Neural progenitor cell (in vitro differentiated cells): ENCODE measurements at regions not wholly inside any gene's neighbourhood (a gene's known extent, or its start where the extent isn't known, plus 50 kb on each side); places are given as distances from the start of the nearest gene placed in this dataset.

Experiments
- DNase-seq: peaks from one replicate; pipeline ENCODE4 v3.0.0-alpha.2; 2016; ENCODE audit warnings: low spot score
- H2AFZ ChIP-seq: fragments of 200-600 bp; sonication (generic); replicated peaks from 2 replicates; pipeline ENCODE4 v1.6.1; 2016; ENCODE audit warnings: antibody characterized with exemption
- H3F3A ChIP-seq: fragments of 200-600 bp; sonication (generic); 2 replicates; pipeline ENCODE4 v1.6.1; 2016; ENCODE audit warnings: antibody characterized with exemption, low read depth
- H3K27ac ChIP-seq: fragments of 200-600 bp; sonication (generic); 2 replicates; pipeline ENCODE4 v1.5.1; 2016; ENCODE audit warnings: mild to moderate bottlenecking
- H3K27me3 ChIP-seq: fragments of 200-600 bp; sonication (generic); 2 replicates; pipeline ENCODE4 v1.6.1; 2016; ENCODE audit warnings: mild to moderate bottlenecking, moderate library complexity
- H3K36me3 ChIP-seq: fragments of 200-600 bp; sonication (generic); 2 replicates; pipeline ENCODE4 v1.5.1; 2016
- H3K4me1 ChIP-seq: fragments of 200-600 bp; sonication (generic); 2 replicates; pipeline ENCODE4 v1.6.1; 2016; ENCODE audit warnings: mixed run types
- H3K4me2 ChIP-seq: fragments of 200-600 bp; sonication (generic); 2 replicates; pipeline ENCODE4 v1.6.1; 2016
- H3K4me3 ChIP-seq: fragments of 200-600 bp; sonication (generic); 2 replicates; pipeline ENCODE4 v1.5.1; 2016
- H3K79me2 ChIP-seq: fragments of 200-600 bp; sonication (generic); 2 replicates; pipeline ENCODE4 v1.6.1; 2016; ENCODE audit warnings: low read depth
- H3K9ac ChIP-seq: fragments of 200-600 bp; sonication (generic); 2 replicates; pipeline ENCODE4 v1.6.1; 2016
- H3K9me3 ChIP-seq: fragments of 200-600 bp; sonication (generic); 2 replicates; pipeline ENCODE4 v1.5.1; 2016; ENCODE audit warnings: low read depth
- H4K20me1 ChIP-seq: fragments of 200-600 bp; sonication (generic); 2 replicates; pipeline ENCODE4 v1.6.1; 2016; ENCODE audit warnings: low read depth
- H3K27ac Mint-ChIP-seq: 3 replicates; pipeline ENCODE4 v1.8.0; 2021; ENCODE audit warnings: mixed read lengths
- H3K27me3 Mint-ChIP-seq: 2 replicates; pipeline ENCODE4 v1.8.0; 2022; ENCODE audit warnings: low read depth, mild to moderate bottlenecking, inconsistent platforms, moderate library complexity, mixed read lengths; ENCODE audit not compliant: insufficient read depth
- H3K36me3 Mint-ChIP-seq: 3 replicates; pipeline ENCODE4 v1.8.0; 2021; ENCODE audit warnings: mixed read lengths
- H3K4me1 Mint-ChIP-seq: 3 replicates; pipeline ENCODE4 v1.8.0; 2021; ENCODE audit warnings: mixed read lengths
- H3K4me3 Mint-ChIP-seq: 3 replicates; pipeline ENCODE4 v1.8.0; 2021; ENCODE audit warnings: mild to moderate bottlenecking, moderate library complexity, mixed read lengths
- H3K9me3 Mint-ChIP-seq: 3 replicates; pipeline ENCODE4 v1.8.0; 2020; ENCODE audit warnings: mixed read lengths
- CTCF ChIP-seq: fragments of 200-600 bp; sonication (generic); IDR thresholded peaks from 2 replicates; pipeline ENCODE4 v1.5.1; 2017; ENCODE audit warnings: antibody characterized with exemption, mild to moderate bottlenecking
- EZH2 ChIP-seq: fragments of 200-600 bp; sonication (generic); IDR thresholded peaks from 2 replicates; pipeline ENCODE4 v1.6.1; 2017; ENCODE audit warnings: antibody characterized with exemption, mild to moderate bottlenecking, moderate library complexity
- EZH2phosphoT487 ChIP-seq: fragments of 200-600 bp; sonication (generic); IDR thresholded peaks from 2 replicates; pipeline ENCODE4 v1.6.1; 2017; ENCODE audit warnings: antibody characterized with exemption

- TF ChIP-seq EZH2 (no peak), CTCF (no peak), EZH2phosphoT487 (no peak)
- H3K27ac Mint-ChIP-seq = no peak overlapping the region
- no peaks in the 10 kb centered on the region for H3F3A ChIP-seq
- H3K4me3 ChIP-seq = no peak overlapping the region
- no peaks in the 10 kb centered on the region for H3K9me3 ChIP-seq
- no peaks in the 10 kb centered on the region for H3K79me2 ChIP-seq
- H3K4me3 Mint-ChIP-seq = no peak overlapping the region
- no peaks in the 10 kb centered on the region for H3K36me3 ChIP-seq
- H3K9ac ChIP-seq = no peak overlapping the region
- peaks cover 9% of the 10 kb centered on the region for H3K9me3 Mint-ChIP-seq
- peaks cover 7% of the 10 kb centered on the region for H3K4me1 ChIP-seq
- peaks cover 2% of the 10 kb centered on the region for H3K36me3 Mint-ChIP-seq
- H2AFZ ChIP-seq = no peak overlapping the region
- H3K4me1 Mint-ChIP-seq = peaks cover 34% of the 10 kb centered on the region
- H3K27ac ChIP-seq = no peak overlapping the region
- no peaks in the 10 kb centered on the region for H3K27me3 ChIP-seq
- DNase-seq = no peak
- no peak overlapping the region for H3K4me2 ChIP-seq
- H4K20me1 ChIP-seq = no peaks in the 10 kb centered on the region
- H3K27me3 Mint-ChIP-seq = peaks cover 9% of the 10 kb centered on the region
These were observed 83.3 kb downstream of the SPRY1 start for GRCh38 chr4:123479944-123480343.

- Histone ChIP-seq H2AFZ (no peak overlapping the region), H3K27ac (no peak overlapping the region)
- peaks cover 6% of the 10 kb centered on the region for H3K36me3 Mint-ChIP-seq
These were observed 84.3 kb downstream of the SPRY1 start for GRCh38 chr4:123480706-123481418.

GRCh38 chr4:123481717-123482116, 85.1 kb downstream of the SPRY1 start:
- Histone ChIP-seq H3K79me2 (no peaks in the 10 kb centered on the region), H3K4me3 (no peak overlapping the region), H4K20me1 (no peaks in the 10 kb centered on the region), H3K27me3 (no peaks in the 10 kb centered on the region), H3K27ac (no peak overlapping the region), H3F3A (no peaks in the 10 kb centered on the region), H2AFZ (no peak overlapping the region), H3K9me3 (no peaks in the 10 kb centered on the region), H3K4me1 (peaks cover 7% of the 10 kb centered on the region), H3K36me3 (no peaks in the 10 kb centered on the region), H3K9ac (no peak overlapping the region), H3K4me2 (no peak overlapping the region)
- peaks cover 12% of the 10 kb centered on the region for H3K9me3 Mint-ChIP-seq
- H3K36me3 Mint-ChIP-seq = peaks cover 7% of the 10 kb centered on the region
- H3K27ac Mint-ChIP-seq = no peak overlapping the region
- peaks cover 43% of the 10 kb centered on the region for H3K4me1 Mint-ChIP-seq
- no peak for DNase-seq
- H3K4me3 Mint-ChIP-seq = no peak overlapping the region
- H3K27me3 Mint-ChIP-seq = peaks cover 9% of the 10 kb centered on the region
- TF ChIP-seq CTCF = no peak
- TF ChIP-seq EZH2phosphoT487 = no peak
- TF ChIP-seq EZH2 = no peak

More at GRCh38 chr4:123480706-123481418, 84.3 kb downstream of the SPRY1 start:
- Histone ChIP-seq H3K79me2 (no peaks in the 10 kb centered on the region), H3K27me3 (no peaks in the 10 kb centered on the region), H4K20me1 (no peaks in the 10 kb centered on the region), H3K9me3 (no peaks in the 10 kb centered on the region), H3K4me3 (no peak overlapping the region), H3K9ac (no peak overlapping the region), H3K36me3 (no peaks in the 10 kb centered on the region), H3K4me1 (peaks cover 7% of the 10 kb centered on the region), H3K4me2 (no peak overlapping the region), H3F3A (no peaks in the 10 kb centered on the region)
- H3K27ac Mint-ChIP-seq = no peak overlapping the region
- H3K27me3 Mint-ChIP-seq = peaks cover 9% of the 10 kb centered on the region
- H3K4me3 Mint-ChIP-seq = no peak overlapping the region
- peaks cover 39% of the 10 kb centered on the region for H3K4me1 Mint-ChIP-seq
- TF ChIP-seq EZH2 (no peak), CTCF (no peak), EZH2phosphoT487 (no peak)
- H3K9me3 Mint-ChIP-seq = peaks cover 9% of the 10 kb centered on the region
- no peak for DNase-seq
